Testis (tissue), 2 donors: ENCODE measurements at regions not wholly inside any gene's neighbourhood (a gene's known extent, or its start where the extent isn't known, plus 50 kb on each side); places are given as distances from the start of the nearest gene placed in this dataset.

ENCODE experiments used
- DNase-seq: peaks from one replicate; pipeline ENCODE4 v3.0.0-alpha.2; 2019
- H3K27ac ChIP-seq, 2 donors: fragments of 200-600 bp; sonication (generic); one replicate each; pipeline ENCODE4 v1.5.1; 2019
- H3K27me3 ChIP-seq: fragments of 200-600 bp; sonication (generic); one replicate; pipeline ENCODE4 v1.5.1; 2019
- H3K36me3 ChIP-seq: fragments of 200-600 bp; sonication (generic); one replicate; pipeline ENCODE4 v1.5.1; 2017; ENCODE audit warnings: low read depth; ENCODE audit errors: missing control alignments
- H3K4me1 ChIP-seq: fragments of 200-600 bp; sonication (generic); one replicate; pipeline ENCODE4 v1.5.1; 2019
- H3K4me3 ChIP-seq, 2 donors: fragments of 200-600 bp; sonication (generic); one replicate each; pipeline ENCODE4 v1.5.1; 2017 to 2019
- H3K9me3 ChIP-seq: fragments of 200-600 bp; sonication (generic); one replicate; pipeline ENCODE4 v1.5.1; 2017
- CTCF ChIP-seq, 3 experiments: fragments of 450-650 bp in 2 of 3; fragments of 200-600 bp in 1 of 3; sonication (generic) in 1 of 3; IDR thresholded peaks; one replicate each; pipeline ENCODE4 v1.5.1; 2016 to 2019; ENCODE audit warnings: antibody characterized with exemption in 3 of 3, mild to moderate bottlenecking in 2 of 3, moderate library complexity in 1 of 3
- POLR2A ChIP-seq: fragments of 450-650 bp; IDR thresholded peaks from one replicate; pipeline ENCODE4 v1.6.1; 2017; ENCODE audit warnings: antibody characterized with exemption, mild to moderate bottlenecking, moderate library complexity
- WGBS, 2 donors: methylation state at CpG; one replicate each; pipeline ENCODE4 v1.1.5; 2018; 5-methylcytosine and 5-hydroxymethylcytosine counted together
- intact Hi-C: fragments of 100-400 bp; cut with DNase I; formaldehyde crosslinking; loops from one replicate; pipeline ENCODE4 v1.15.1; 2023; ENCODE audit warnings: low total_unique reads

- TF ChIP-seq POLR2A: no peak
- TF ChIP-seq CTCF (IDR thresholded peaks at IDR 0.05): no peak
- H3K27ac ChIP-seq: no peak overlapping the region
- no peak for DNase-seq
- no peaks in the 10 kb centered on the region for H3K9me3 ChIP-seq
- no peaks in the 10 kb centered on the region for H3K4me1 ChIP-seq
- no peaks in the 10 kb centered on the region for H3K36me3 ChIP-seq
- intact Hi-C loops: no loop called here
- H3K27me3 ChIP-seq: no peaks in the 10 kb centered on the region
- WGBS, 2 donors: 78 to 82% methylated on average over 2 of the region's 2 CpGs
- H3K4me3 ChIP-seq: no peak overlapping the region
Measured at GRCh38 chr15:97645758-97646157, 314.7 kb upstream of the ARRDC4 start.

GRCh38 chr15:97648728-97649127, 311.8 kb upstream of the ARRDC4 start:
- Histone ChIP-seq H3K27ac (no peak overlapping the region), H3K36me3 (no peaks in the 10 kb centered on the region), H3K9me3 (no peaks in the 10 kb centered on the region), H3K4me3 (no peak overlapping the region), H3K4me1 (no peaks in the 10 kb centered on the region), H3K27me3 (no peaks in the 10 kb centered on the region)
- intact Hi-C loops: no loop called here
- WGBS, 2 donors: 80 to 86% methylated on average over 1 of the region's 1 CpG
- no peak for DNase-seq
- TF ChIP-seq CTCF (IDR thresholded peaks at IDR 0.05) (no peak), POLR2A (no peak)

- Histone ChIP-seq H3K27ac (no peak overlapping the region), H3K9me3 (no peaks in the 10 kb centered on the region), H3K36me3 (no peaks in the 10 kb centered on the region), H3K27me3 (no peaks in the 10 kb centered on the region), H3K4me3 (no peak overlapping the region), H3K4me1 (no peaks in the 10 kb centered on the region)
- no peak for TF ChIP-seq CTCF (IDR thresholded peaks at IDR 0.05)
- intact Hi-C loops: no loop called here
- no peak for DNase-seq
- WGBS, 2 donors: 38 to 42% methylated on average over 3 of the region's 3 CpGs
Measured at GRCh38 chr15:97652041-97652440, 308.5 kb upstream of the ARRDC4 start.

- Histone ChIP-seq H3K27me3 (no peaks in the 10 kb centered on the region), H3K4me1 (no peaks in the 10 kb centered on the region), H3K36me3 (no peaks in the 10 kb centered on the region), H3K27ac (no peak overlapping the region), H3K4me3 (no peak overlapping the region), H3K9me3 (no peaks in the 10 kb centered on the region)
- intact Hi-C loops: no loop called here
- DNase-seq: no peak
- no peak for TF ChIP-seq CTCF (IDR thresholded peaks at IDR 0.05)
- no peak for TF ChIP-seq POLR2A
- WGBS, 2 donors: 4% methylated on average over 31 to 32 of the region's 32 CpGs
Measured at GRCh38 chr15:97652700-97653167, 307.8 kb upstream of the ARRDC4 start.

- Histone ChIP-seq H3K27ac (no peak overlapping the region), H3K4me1 (no peaks in the 10 kb centered on the region), H3K9me3 (no peaks in the 10 kb centered on the region), H3K27me3 (no peaks in the 10 kb centered on the region), H3K36me3 (no peaks in the 10 kb centered on the region), H3K4me3 (no peak overlapping the region)
- intact Hi-C loops: no loop called here
- no peak for TF ChIP-seq POLR2A
- TF ChIP-seq CTCF (IDR thresholded peaks at IDR 0.05): no peak
- no peak for DNase-seq
- WGBS, 2 donors: 91 to 93% methylated on average over 1 of the region's 1 CpG
Measured at GRCh38 chr15:97653896-97654295, 306.6 kb upstream of the ARRDC4 start.
